Erythroblast (primary cell): ENCODE measurements at regions not wholly inside any gene's neighbourhood (a gene's known extent, or its start where the extent isn't known, plus 50 kb on each side); places are given as distances from the start of the nearest gene placed in this dataset.

Source experiments
- GATA1 ChIP-seq: IDR thresholded peaks from 2 replicates; pipeline ENCODE4 v1.6.1; 2011; ENCODE audit warnings: low read depth, mild to moderate bottlenecking, control low read depth, low read length, moderate library complexity
- POLR2A ChIP-seq: IDR thresholded peaks from 2 replicates; pipeline ENCODE4 v1.6.1; 2011; ENCODE audit warnings: mild to moderate bottlenecking, low read length

DNA sequence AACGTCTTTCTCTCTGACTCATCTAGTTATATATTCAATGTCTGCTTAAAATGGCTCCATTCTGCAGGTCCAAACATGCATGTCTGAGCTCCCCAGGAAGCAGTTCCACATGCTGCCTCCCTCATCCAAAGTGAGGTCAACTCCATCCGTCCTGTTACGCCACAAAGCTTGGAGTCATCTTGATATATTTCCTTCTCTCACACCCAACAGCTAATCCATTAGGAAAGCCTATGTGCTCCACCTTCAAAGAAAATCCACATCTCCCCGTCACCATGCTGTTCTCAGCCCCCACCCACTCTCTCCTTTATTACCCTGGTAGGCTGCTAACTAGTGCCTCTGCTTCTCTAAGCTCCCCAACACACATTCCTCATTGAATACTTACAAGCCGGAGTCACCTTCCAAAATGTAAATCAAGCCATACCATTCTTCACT lies 130.2 kb upstream of the SYNDIG1 start:
- no peak for TF ChIP-seq POLR2A
- TF ChIP-seq GATA1, result no peak
